ENCODE measurements at regions not wholly inside any gene's neighbourhood (a gene's known extent, or its start where the extent isn't known, plus 50 kb on each side); places are given as distances from the start of the nearest gene placed in this dataset.
A peak's percentile ranks its signal among the peaks of the same experiment; 100 is the strongest.
"Not testable (repeated sequence)": the region's sequence is repeated elsewhere in the genome, so short reads cannot be mapped to it uniquely, and the experiment has no call there.

DNA sequence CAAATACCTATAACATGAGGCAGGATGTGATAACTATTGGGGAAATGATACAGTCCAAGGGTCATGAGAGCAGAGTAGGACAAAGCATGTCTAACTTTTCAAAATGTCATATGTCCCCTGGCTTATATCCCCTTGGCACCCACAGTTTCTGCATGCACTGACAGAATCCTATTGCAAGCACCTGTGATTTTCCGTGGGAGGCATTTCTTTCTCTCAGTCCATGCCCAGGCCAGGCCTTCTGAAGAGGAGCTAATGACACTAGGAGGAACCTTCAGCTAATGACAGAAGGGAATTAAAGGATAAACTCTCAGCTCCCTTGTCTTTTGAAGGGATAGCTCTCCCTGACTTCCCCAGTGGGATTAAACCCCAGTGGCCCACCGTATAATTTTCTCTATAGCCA lies 249.2 kb downstream of the TTC6 start:
- DNase-seq (ENCODE audit: low read depth): no peak

DNA sequence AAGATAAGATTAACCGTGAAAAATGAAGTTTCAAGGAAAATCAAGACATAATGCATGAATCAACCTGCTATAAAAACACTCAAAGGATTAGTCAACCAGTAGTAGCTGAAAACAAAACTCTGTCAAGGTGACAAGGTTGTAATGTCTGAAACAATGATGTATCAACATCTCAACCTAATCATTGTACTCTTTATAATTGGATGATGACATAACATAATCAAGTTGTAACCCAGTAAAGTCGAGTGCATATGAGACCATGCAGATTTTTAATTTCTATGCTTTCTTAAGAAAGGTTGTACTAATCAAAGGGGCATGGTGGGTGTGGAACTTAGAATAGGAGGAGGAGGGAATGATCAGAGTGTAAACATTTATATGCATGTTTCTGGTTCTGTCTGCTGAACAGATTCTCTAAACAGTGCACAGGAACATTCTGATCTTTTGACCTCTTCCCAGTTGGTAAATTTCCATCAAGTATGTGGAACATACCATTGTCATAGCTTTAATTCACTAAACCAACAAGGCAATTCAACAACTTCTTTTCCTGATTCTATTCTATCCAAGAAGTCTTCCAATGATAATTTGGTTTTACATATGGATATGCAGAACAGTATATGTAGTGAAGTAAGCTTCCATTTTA lies 253.7 kb downstream of the TTC6 start:
- DNase-seq (ENCODE audit: low read depth): no peak

DNA sequence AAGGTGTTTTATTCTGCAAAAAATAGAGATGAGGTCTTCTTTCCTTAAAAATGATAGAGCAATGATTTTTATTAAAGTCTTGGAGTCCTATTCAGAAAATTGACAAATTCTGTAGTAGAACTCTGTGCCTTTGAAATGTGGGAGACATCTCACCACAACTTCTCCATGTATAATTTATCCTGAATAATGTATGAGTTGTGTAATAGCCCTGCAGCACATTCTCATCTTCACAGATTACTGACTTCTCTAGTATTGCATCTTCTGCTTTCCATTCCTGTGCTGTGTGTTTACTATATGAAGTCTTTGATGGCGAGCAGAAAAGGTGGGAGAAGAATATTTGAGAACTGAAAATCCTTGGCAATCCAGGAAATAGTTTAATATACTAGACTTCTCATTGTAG lies 255.6 kb downstream of the TTC6 start:
- DNase-seq (ENCODE audit: low read depth): no peak

DNA sequence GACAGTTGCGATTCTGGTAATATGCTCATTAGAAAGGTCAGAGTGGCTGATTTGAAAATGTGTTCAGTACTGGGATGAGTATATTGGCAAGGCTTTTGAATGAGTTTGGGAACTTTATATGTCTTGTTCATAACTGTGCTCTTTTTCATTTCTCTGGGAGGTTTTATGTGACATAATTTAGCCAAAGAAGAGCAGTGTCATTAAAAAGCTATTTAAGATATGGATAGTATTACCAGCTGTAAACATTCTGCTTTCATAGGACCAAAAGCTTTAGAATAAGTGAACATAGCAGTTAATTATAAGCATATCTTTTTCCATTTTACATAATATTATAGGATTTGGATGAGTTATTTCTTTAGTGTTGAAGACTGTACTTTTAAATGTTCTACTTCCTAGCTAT lies 260.4 kb downstream of the TTC6 start:
- no peak for DNase-seq (ENCODE audit: low read depth)

DNA sequence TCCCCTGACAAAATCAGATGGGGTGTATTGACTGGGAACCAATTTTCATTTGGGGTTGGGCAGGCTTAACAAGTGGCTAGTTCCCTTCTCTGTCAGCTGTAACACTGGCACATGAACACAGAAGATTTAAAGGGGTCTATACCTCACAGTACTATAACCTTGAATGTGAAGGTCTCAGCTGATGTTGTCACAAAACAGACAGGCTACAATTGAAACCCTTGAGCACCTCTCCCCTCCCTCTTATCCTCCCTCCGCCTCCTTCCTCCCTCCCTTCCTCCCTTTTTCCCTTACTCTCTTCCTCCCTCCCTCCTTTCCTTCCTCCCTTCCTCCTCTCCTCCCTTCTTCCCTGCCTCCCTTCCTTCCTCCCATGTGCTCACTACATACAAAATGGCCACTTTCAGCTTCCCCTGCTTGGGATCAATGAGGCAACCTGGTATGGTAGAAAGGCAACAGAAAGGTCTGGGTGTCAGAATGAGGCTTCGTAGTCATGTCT lies 262.4 kb downstream of the TTC6 start:
- DNase-seq (ENCODE audit: low read depth): no peak

DNA sequence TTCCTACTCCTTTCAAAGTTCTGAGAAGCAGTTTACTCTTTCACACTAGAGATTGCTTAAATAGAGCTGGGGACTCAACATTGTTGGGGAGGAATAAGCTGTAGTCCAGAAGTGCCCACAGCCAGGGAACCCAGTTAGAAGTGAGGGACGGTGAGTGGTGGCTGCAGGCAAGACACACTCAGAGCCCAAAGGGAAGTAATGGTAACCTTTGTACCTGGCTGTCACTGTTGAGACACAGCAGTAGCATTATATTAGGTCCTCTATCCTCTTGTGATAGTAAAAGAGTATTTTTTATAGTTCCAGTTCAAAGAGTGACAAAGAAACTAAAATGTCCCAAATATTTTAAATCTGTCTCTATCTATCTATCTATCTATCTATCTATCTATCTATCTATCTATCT lies 263.3 kb downstream of the TTC6 start:
- no peak for DNase-seq (ENCODE audit: low read depth)

DNA sequence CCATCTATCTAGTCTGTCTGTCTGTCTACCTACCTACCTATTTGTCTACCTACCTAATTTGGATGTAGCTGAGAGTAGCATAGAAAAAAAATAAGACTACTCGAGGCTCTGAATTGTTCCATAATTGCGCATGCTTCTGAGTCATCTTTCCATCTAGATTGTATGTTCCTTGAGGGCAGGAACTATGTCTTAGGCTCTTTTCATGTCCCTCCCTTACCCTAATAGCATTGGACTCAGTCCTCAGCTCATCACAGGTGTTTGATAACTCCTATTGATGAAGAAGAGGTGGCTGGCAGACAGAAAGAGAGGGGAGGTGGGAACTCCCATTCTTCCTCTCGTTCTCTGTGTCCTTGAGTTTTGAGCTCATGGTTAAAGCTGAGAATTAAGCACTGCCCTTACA lies 263.7 kb downstream of the TTC6 start:
- DNase-seq (ENCODE audit: low read depth): no peak

DNA sequence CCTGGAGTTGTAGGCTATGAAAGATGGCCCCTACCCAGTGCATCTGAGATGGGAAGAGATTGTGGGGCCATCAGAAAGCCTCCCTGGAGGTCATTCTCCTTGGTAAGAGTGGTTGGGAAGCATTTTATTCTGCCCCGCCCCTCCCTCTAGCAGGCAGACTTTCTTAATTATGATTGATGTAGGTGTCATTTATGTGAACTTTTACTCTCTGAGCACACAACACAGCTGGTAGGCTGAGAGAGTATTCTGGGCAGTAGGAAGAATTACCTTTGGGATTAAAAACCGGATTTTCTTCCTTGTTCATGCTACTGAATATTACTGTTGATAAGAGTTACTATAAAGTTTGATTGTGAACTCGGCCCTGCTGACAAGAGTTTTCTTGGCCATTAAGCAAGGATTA lies 266.8 kb downstream of the TTC6 start:
- DNase-seq (ENCODE audit: low read depth): no peak

DNA sequence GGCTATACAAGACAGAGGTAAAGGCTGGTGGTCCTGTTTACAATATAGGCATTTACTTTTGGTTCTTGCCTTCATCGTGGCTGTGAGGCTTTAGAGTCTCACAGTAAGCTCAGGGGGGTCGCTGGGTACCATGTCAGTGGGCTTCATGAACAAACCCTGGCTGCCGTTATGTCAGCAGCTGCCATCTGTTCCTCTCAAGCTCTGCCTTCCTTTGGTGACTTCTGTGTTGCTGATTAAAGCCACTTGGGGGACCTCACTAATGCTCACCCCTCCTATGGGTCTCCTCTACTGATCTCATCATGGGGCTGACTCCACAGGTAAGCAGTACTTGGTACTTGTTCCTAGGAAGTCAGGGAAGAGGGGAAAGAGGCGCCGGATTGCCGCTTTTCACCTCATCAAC lies 268.7 kb downstream of the TTC6 start:
- DNase-seq (ENCODE audit: low read depth): no peak

DNA sequence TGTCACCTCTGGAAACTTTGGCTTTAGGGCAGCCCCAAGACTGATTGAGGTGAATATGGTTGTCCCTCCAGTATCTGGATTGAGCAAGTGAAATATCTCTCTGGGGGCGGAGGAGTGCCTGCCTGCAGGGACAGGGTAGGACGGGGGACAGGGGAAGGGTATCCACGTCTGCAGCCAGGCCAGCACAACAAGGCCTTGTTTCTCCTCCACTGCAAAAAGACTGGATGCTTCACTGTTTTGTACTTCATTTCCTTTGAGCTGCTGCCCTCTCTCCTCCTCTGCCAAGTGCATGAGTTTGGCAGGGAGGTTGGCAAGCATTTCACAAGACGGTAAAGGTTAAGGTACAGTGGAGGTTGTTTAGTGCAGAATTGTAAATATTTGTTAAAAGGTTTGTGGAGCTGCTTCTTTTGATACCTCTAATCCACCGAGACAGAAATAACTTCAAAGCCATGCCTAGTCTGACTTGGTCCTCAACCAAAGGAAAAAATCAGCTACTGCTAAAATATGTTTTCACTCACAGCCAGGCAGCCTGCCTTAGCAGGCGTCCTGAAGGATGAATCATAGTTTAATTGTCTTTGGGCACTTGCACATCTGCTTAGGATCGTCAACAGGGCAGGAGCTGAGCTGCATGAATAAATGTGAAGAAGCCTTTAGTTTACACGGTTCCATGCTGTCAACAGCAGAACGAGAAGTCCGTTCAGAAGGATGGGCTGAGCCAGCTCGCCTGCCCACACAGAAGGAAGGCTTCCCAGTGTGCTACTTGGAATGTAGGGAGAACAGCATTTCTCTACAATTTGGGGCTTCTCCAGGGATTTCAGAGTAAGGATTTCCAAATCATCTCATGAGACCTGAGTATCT lies 269.7 kb downstream of the TTC6 start:
- DNase-seq (ENCODE audit: low read depth): no peak

DNA sequence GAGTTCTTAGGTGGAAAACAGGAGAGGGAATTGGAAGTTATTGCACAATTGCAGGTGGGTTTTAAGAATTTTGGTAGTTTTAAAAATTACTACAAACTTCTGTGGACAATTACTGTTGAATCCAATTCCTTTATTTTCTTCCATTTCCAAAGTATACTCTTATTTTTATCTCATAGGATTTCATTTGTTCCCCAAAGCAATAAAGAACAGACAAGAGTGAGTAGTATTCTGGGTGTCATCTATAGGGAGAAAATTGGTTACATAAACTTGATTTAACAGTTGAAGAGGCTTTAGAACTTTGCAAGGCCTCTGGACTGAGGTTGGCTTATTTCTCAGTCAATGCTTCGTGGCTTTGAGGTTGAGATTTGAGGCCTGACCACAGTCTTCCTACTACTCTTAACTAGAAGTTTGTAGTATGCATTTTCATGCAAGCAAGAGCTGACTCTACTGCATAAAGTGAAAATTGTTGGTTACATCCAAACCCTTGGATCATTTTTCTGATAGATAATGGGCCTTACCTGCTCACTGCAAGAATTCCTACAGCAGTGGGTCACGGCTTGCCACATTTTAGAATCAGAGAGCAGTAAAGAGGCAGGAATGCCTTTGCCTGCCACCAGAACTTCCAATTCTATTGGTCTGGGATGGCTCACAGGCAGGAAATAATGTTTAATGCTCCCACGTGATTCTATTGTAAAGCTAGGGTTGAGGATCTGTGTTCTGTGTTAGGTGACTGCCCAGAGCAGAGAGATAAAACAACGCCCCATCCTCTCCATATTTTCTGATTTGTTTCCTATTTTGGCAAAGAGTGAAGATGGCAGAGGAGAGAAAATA lies 270.5 kb downstream of the TTC6 start:
- no peak for DNase-seq (ENCODE audit: low read depth)

DNA sequence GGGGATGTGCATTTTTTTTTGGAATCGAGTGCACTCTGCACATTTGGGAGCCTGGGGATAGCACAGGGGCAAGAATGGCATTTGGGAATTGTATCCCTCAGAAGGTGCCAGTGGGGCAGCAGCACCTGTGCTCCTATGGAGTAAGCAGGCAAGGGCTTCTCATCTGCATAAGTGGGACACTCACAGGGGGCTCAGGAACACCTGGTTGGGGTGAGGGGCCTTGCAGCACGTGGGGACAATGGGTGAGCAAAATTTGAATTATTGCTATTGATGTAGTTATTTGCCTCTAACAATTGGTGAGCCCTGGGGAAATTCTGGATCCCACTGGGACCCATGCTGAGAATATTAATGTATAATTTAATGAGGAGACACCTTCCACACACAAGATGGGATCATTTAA lies 274.2 kb downstream of the TTC6 start:
- no peak for DNase-seq (ENCODE audit: low read depth)

DNA sequence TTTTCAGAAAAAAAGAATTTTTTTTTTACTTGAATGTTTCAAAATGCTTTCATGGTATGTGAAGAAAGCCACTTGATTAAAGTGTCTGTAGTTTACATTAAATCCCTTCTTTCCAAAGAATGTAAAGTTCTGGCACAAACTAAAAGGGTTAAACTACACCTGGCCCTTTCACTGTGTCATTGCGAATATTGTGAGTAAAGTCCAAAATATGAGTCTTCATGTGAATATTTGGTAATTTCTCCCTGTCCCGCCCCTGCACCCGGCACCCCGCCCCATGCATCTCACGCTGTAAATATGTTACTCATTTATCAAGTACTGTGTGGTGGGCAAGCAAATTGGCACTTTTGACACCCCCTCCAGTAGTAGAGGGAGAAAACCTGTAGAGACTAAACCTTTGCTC lies 274.7 kb downstream of the TTC6 start:
- no peak for DNase-seq (ENCODE audit: low read depth)

DNA sequence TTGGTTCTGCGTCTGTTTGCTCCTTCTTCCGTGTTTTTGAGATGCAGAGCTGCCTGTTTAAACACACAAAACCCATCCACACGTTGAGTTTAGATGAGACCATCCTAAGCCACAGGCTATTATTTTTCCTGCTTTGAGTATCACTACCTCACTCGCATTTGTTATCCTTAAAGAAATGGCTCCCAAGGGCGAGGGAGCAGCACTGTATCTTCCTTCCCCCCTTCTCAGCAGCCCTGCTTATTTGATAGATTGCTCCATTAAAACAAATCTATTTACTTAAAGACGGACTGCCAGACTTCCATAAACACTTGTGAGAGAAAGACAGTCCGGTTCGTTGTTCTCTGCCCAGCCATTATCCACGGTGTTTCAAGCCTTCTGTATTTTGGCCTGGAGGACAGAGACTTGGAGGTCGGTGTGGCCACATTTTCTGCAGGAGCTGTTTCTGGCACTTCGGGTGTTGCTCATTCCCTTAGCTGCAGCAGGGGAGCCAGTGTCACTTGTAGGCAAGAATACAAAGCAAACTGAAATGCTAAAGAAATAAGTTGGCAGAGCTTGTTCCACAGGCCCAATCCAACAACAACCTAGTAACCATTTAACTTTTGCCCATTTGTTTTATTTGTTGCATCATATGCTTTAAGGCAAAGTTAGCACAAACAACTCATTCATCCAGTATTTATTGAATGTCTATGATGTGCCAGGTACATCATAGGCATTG lies 275.4 kb downstream of the TTC6 start:
- no peak for DNase-seq (ENCODE audit: low read depth)

DNA sequence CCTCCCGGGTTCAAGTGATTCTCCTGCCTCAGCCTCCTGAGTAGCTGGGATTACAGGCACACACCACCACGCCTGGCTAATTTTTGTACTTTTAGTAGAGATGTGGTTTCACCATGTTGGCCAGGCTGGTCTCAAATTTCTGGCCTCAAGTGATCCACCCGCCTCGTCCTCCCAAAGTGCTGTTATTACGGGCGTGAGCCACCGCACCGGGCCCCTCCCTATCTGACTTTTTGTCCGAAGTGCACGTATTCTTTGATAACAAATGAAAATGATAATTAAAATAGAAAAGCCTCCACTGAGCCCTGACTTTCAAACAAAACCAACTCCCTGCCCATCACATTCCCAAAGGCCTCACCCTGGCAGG lies 278.6 kb downstream of the TTC6 start:
- DNase-seq (ENCODE audit: low read depth): not testable (repeated sequence)

DNA sequence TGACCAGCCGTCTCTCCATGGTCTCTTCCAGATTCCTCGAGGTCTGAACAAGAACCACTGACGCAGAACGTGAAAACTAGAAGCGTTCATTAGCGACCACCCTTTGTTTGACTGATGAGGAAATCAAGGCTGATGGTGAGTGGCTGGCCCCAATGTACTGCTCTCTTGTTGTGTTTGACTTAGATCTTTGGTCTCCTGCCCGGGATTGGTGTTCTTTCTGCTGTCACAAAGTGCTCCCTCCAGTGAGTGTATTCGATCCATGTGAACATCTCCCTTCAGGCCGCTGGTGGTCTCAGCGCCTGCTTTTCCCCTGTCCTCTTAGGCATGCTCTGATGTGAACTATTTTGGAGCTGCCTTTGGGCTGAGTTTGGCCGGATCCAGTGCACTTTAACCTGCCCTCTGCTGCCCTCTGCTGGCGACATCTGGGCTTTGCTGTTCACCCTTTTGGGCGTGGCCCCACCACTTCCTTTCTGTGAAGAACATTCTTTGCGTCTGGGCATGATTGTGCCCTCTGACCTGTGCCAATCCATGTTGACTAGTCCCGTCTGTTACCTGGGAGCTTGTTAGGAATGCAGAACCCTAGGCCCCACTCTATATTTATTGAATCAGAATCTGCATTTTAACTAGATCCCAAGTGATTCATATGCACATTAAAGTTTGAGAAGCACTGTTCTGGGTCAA lies 279.1 kb downstream of the TTC6 start:
- DNase-seq (ENCODE audit: low read depth): peak; percentile 71

DNA sequence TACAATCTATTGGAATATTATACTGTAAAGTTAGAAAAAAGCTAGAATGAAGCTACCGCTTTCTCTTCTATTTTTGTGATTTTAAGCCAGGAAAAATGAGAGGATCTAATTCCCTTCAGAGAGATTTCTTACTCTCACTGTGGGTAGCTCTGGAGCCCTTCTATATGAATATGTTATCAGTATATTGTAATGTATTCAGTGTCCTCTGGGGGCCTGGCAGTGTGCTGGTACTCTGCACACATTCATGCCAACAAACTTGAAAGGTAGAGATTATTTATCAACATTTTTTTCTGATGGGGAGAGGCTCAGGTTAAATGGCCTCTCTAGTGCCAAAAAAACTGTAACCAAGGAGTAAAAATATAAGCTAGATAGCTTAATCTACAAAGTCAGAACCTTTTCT lies 292.8 kb downstream of the TTC6 start:
- no peak for DNase-seq (ENCODE audit: low read depth)

DNA sequence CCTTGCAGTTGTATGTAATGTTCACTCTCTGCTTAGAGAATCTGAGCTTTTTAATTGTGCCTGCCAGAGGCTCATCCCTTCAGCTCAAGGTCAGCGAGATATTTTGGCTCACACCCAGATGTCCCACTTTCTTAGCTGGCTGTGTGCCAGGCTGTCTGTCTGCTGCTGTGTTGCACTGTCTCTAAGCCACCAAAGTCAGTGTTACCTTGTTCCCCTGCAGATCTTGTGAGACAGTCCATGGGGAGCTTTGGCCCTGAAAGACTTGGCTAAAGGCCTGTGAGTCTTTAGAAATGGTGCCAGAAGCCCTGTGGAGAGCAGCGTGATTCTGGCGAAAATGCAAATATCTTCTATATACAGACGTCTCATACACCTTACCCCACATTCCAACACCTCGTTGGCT lies 293.7 kb downstream of the TTC6 start:
- DNase-seq (ENCODE audit: low read depth): no peak

DNA sequence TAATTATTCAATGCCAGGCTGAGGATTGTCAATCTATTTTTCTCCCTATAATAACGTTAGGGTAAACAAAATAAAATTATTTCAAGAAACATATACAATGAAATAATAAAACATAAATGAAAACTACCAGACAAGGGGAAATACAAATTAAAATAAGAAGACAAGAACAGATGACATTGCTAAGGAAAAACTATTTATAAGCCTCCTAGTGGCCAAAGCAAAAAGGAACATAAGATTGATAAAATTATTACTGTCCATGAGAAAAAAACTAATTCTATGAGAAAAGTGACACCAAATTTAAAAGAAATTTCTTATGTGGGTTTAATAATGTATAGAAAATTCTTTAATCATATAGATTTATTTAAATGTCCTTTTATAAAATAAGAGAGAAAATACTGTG lies 294.7 kb downstream of the TTC6 start:
- DNase-seq (ENCODE audit: low read depth): no peak

DNA sequence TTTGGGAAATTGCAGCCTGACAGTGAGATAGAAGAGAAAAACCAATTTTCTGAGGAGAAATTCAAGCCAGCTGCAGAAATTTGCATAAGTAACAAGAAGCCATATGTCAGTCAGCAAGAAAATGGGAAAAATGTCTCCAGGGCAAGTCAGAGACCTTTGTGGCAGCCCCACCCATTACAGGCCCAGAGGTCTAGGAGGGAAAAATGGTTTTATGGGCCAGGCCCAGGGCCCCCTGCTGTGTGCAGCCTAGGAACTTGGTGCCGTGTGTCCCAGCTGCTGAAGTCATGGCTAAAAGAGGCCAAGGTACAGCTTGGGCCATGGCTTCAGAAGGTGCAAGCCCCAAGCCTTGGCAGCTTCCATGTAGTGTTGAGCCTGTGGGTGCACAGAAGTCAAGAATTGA lies 296.1 kb downstream of the TTC6 start:
- not testable (repeated sequence) for DNase-seq (ENCODE audit: low read depth)

DNA sequence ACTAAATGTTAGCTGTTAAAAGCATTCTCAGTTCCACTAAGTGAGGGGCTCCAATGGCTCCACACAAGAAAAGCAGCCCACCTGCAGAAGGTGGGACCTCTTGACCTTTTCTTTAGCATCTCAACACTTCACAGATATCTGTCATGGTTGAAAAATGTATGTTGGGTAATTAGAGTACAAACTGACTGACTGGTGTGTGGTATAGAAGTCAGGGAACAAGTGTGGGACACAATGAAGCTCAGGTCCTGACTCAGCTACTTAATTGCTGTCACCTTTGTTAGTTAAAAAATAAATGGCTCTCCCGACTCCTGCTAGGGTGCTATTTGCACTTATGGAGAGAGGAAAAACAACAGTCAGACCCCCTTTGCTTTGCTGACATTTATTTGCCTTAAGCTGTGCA lies 299.0 kb downstream of the TTC6 start:
- DNase-seq (ENCODE audit: low read depth): no peak

DNA sequence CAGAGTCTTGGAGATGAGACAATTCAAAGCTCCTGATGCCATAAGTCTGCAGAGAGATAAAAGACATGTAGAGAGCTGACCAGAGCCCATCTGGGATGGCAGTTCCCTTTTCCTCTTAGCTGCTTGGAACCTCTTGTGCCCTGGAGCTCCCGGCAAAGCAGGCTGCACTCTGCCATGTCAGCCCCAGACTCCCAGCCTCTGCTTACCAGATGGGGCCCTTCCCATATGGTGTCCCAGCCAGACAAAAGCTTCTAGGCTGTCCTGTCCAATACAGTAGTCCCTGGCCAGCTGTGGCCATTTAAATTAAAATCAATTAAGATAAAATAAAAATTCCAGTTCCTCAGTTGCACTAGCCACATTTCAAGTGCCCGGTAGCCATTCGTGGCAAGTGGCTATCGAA lies 303.9 kb downstream of the TTC6 start:
- no peak for DNase-seq (ENCODE audit: low read depth)

Measured in activated T-cell treated with anti-CD3 and anti-CD28 coated beads for 1 hour (primary cell).